H1 (cell line): ENCODE measurements at regions not wholly inside any gene's neighbourhood (a gene's known extent, or its start where the extent isn't known, plus 50 kb on each side); places are given as distances from the start of the nearest gene placed in this dataset.

Experiments
- CTCF ChIA-PET: fragments of 300-600 bp; sonication (Branson Sonifier 250); formaldehyde crosslinking; loops from one replicate; lab custom pipeline; 2021; ENCODE audit not compliant: partially characterized antibody; lab: Charles Lee
- POLR2A ChIA-PET: fragments of 300-600 bp; sonication (Branson Sonifier 250); formaldehyde crosslinking; loops from one replicate; lab custom pipeline; 2021; ENCODE audit warnings: inconsistent platforms; ENCODE audit not compliant: partially characterized antibody; lab: Charles Lee
- DNase-seq, 2 experiments: peaks; one replicate each; pipeline versions ENCODE4 v3.0.0 to v3.0.0-alpha.2; 2010 to 2022; ENCODE audit warnings: low spot score in 2 of 2, low read depth in 1 of 2, mixed read lengths in 1 of 2
- FAIRE-seq: peaks from 2 replicates; lab custom pipeline; 2011; peaks lifted over from hg19 to GRCh38; lab: Jason Lieb, UNC
- H2AFZ ChIP-seq: 2 replicates; pipeline ENCODE4 v1.8.1; 2012; ENCODE audit warnings: low read length, inconsistent platforms
- H2AK5ac ChIP-seq: 2 replicates; pipeline ENCODE4 v1.6.1; 2013; ENCODE audit warnings: low read depth, low read length
- H2BK120ac ChIP-seq: replicated peaks from 2 replicates; pipeline ENCODE3; 2013; ENCODE audit warnings: low read depth, low read length, inconsistent platforms
- H2BK12ac ChIP-seq: 2 replicates; pipeline ENCODE4 v1.6.1; 2013; ENCODE audit warnings: low read depth, low read length
- H2BK15ac ChIP-seq: 2 replicates; pipeline ENCODE4 v1.6.1; 2013; ENCODE audit warnings: low read length
- H2BK20ac ChIP-seq: 2 replicates; pipeline ENCODE4 v1.6.1; 2013; ENCODE audit warnings: low read length
- H2BK5ac ChIP-seq: 2 replicates; pipeline ENCODE4 v1.6.1; 2013; ENCODE audit warnings: low read depth, low read length
- H3K14ac ChIP-seq: 2 replicates; pipeline ENCODE4 v1.6.1; 2013; ENCODE audit warnings: inconsistent platforms; ENCODE audit not compliant: insufficient read length
- H3K18ac ChIP-seq: 2 replicates; pipeline ENCODE4 v1.6.1; 2013; ENCODE audit warnings: low read length; ENCODE audit errors: extremely low read depth
- H3K23ac ChIP-seq: 2 replicates; pipeline ENCODE4 v1.6.1; 2013; ENCODE audit warnings: inconsistent platforms; ENCODE audit not compliant: insufficient read length
- H3K23me2 ChIP-seq: 2 replicates; pipeline ENCODE4 v1.6.1; 2013; ENCODE audit warnings: low read depth, low read length
- H3K27ac ChIP-seq: 2 replicates; pipeline ENCODE4 v1.6.1; 2011; ENCODE audit warnings: low read depth, low read length, inconsistent platforms
- H3K27me3 ChIP-seq, 4 experiments: replicated peaks in 1 of 4; 1 replicate in 1 of 4; 2 replicates in 3 of 4; pipeline versions ENCODE4 v1.6.1 to v1.8.1; 2011 to 2013; ENCODE audit warnings: low read length in 3 of 4, mild to moderate bottlenecking in 3 of 4, inconsistent platforms in 2 of 4, mixed read lengths in 2 of 4, moderate library complexity in 1 of 4; ENCODE audit not compliant: control insufficient read depth in 3 of 4, insufficient read depth in 3 of 4; ENCODE audit errors: extremely low read depth in 1 of 4
- H3K36me3 ChIP-seq, 4 experiments: 2 replicates each; pipeline versions ENCODE4 v1.6.1 to v1.8.1; 2011 to 2013; ENCODE audit warnings: mild to moderate bottlenecking in 4 of 4, low read length in 3 of 4, moderate library complexity in 2 of 4, control low read depth in 1 of 4, inconsistent platforms in 1 of 4; ENCODE audit not compliant: insufficient read depth in 4 of 4, control insufficient read depth in 2 of 4
- H3K4ac ChIP-seq: replicated peaks from 2 replicates; pipeline ENCODE3; 2013; ENCODE audit warnings: low read length, low read depth, mixed read lengths, inconsistent platforms; ENCODE audit not compliant: insufficient read length
- H3K4me1 ChIP-seq, 4 experiments: replicated peaks in 1 of 4; 1 replicate in 1 of 4; 2 replicates in 3 of 4; pipeline versions ENCODE4 v1.6.1 to v1.8.1; 2011 to 2013; ENCODE audit warnings: low read length in 3 of 4, inconsistent platforms in 2 of 4, mixed read lengths in 1 of 4; ENCODE audit not compliant: insufficient read depth in 4 of 4, control insufficient read depth in 3 of 4
- H3K4me2 ChIP-seq, 2 experiments: 2 replicates each; pipeline versions ENCODE4 v1.6.1 to v1.8.1; 2011 to 2013; ENCODE audit warnings: low read depth in 2 of 2, low read length in 2 of 2, control low read depth in 1 of 2, inconsistent platforms in 1 of 2, mild to moderate bottlenecking in 1 of 2; ENCODE audit not compliant: insufficient read depth in 1 of 2
- H3K4me3 ChIP-seq, 4 experiments: fragments of 200-600, 300-600 bp in 1 of 4; sonication (generic), shearing (Covaris generic), sonication (Bioruptor Twin) in 1 of 4; 2 replicates each; pipeline versions ENCODE4 v1.5.1 to v1.8.1; 2011 to 2016; ENCODE audit warnings: low read length in 4 of 4, low read depth in 3 of 4, control low read depth in 2 of 4, inconsistent platforms in 2 of 4, mild to moderate bottlenecking in 2 of 4, mixed read lengths in 1 of 4, moderate library complexity in 1 of 4; ENCODE audit not compliant: insufficient read depth in 2 of 4; ENCODE audit errors: extremely low read depth in 1 of 4
- H3K56ac ChIP-seq: replicated peaks from 2 replicates; pipeline ENCODE3; 2013; ENCODE audit warnings: low read depth, mild to moderate bottlenecking, mixed read lengths, low read length, inconsistent platforms; ENCODE audit not compliant: insufficient read length
- H3K79me1 ChIP-seq: 2 replicates; pipeline ENCODE4 v1.6.1; 2013; ENCODE audit warnings: low read depth, low read length, control low read depth
- H3K79me2 ChIP-seq, 2 experiments: 2 replicates each; pipeline versions ENCODE4 v1.6.1 to v1.8.1; 2012 to 2013; ENCODE audit warnings: low read length in 2 of 2, mild to moderate bottlenecking in 2 of 2, inconsistent platforms in 1 of 2; ENCODE audit not compliant: insufficient read depth in 2 of 2, control insufficient read depth in 1 of 2
- H3K9ac ChIP-seq, 4 experiments: replicated peaks in 1 of 4; 1 replicate in 1 of 4; 2 replicates in 3 of 4; pipeline versions ENCODE4 v1.6.1 to v1.8.1; 2011 to 2013; ENCODE audit warnings: low read depth in 3 of 4, low read length in 3 of 4, control low read depth in 2 of 4, mild to moderate bottlenecking in 2 of 4, moderate library complexity in 2 of 4, inconsistent platforms in 1 of 4; ENCODE audit errors: extremely low read depth in 1 of 4
- H3K9me3 ChIP-seq, 2 experiments: 2 replicates each; pipeline versions ENCODE4 v1.6.1 to v1.8.1; 2012 to 2013; ENCODE audit warnings: mild to moderate bottlenecking in 2 of 2, moderate library complexity in 2 of 2, control low read depth in 1 of 2, inconsistent platforms in 1 of 2, low read depth in 1 of 2, low read length in 1 of 2, mixed read lengths in 1 of 2; ENCODE audit not compliant: insufficient read depth in 2 of 2
- H4K20me1 ChIP-seq, 2 experiments: replicated peaks in 1 of 2; 2 replicates each; pipeline versions ENCODE3 to v1.8.1; 2011 to 2013; ENCODE audit warnings: inconsistent platforms in 2 of 2, low read length in 2 of 2, mild to moderate bottlenecking in 1 of 2; ENCODE audit not compliant: insufficient read depth in 2 of 2, control insufficient read depth in 1 of 2
- H4K5ac ChIP-seq: 2 replicates; pipeline ENCODE4 v1.6.1; 2013; ENCODE audit warnings: low read length, low read depth, mixed read lengths, inconsistent platforms; ENCODE audit not compliant: insufficient read length
- H4K8ac ChIP-seq: 2 replicates; pipeline ENCODE4 v1.8.0; 2013; ENCODE audit warnings: mild to moderate bottlenecking, moderate library complexity, low read length, inconsistent platforms; ENCODE audit not compliant: insufficient read depth; ENCODE audit errors: extremely low read depth
- H4K91ac ChIP-seq: replicated peaks from 2 replicates; pipeline ENCODE3; 2013; ENCODE audit warnings: low read length, mixed read lengths, inconsistent platforms; ENCODE audit not compliant: insufficient read length
- SIX5 ChIP-seq: IDR thresholded peaks from 2 replicates; pipeline ENCODE4 v1.6.1; 2011; ENCODE audit warnings: mild to moderate bottlenecking, low read depth, low read length
- WGBS, 2 experiments: shearing (Covaris generic) in 1 of 2; methylation state at CpG; one replicate each; pipeline versions ENCODE4 v1.1.6 to v1.1.7; 2013 to 2015; ENCODE audit warnings: low lambda C conversion rate in 2 of 2, mixed read lengths in 2 of 2, inconsistent platforms in 1 of 2, low coverage in 1 of 2, missing lambda C conversion rate in 1 of 2; ENCODE audit not compliant: insufficient replicate concordance in 2 of 2, insufficient coverage in 1 of 2, insufficient read length in 1 of 2; ENCODE audit errors: extremely low coverage in 1 of 2, missing lambda C conversion rate in 1 of 2; 5-methylcytosine and 5-hydroxymethylcytosine counted together

DNA sequence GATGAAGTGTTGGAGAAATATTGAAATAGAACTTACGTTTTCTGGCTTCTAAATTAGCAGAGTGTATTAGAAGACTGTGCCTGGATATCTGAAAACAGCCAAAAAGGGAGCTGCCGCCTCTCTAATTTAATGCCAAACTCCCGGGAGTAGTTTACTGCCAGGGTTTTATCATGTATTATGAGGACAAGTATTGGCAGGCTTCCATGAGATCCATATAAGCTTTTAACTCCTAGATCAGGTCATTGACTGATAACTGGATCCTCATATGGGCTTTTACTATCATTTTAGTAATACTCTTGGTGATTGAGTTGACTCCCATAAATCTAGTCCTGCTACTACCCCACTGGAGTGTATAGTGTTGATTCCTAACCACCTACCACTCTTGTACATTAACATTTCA is 178.4 kb upstream of the CXADR start:
- H2AK5ac ChIP-seq, result no peak overlapping the region
- H4K20me1 ChIP-seq, result no peaks in the 10 kb centered on the region
- no peaks in the 10 kb centered on the region for H3K36me3 ChIP-seq
- H3K27ac ChIP-seq, result no peak overlapping the region
- H3K79me2 ChIP-seq, result no peaks in the 10 kb centered on the region
- FAIRE-seq, result no peak
- H4K8ac ChIP-seq, result no peak overlapping the region
- no peak overlapping the region for H3K4me2 ChIP-seq
- no peak overlapping the region for H3K23ac ChIP-seq
- no peak overlapping the region for H3K18ac ChIP-seq
- no peak overlapping the region for H3K14ac ChIP-seq
- POLR2A ChIA-PET, result no interaction called here
- no peak overlapping the region for H3K4ac ChIP-seq
- no peak overlapping the region for H4K5ac ChIP-seq
- H3K27me3 ChIP-seq, result no peaks in the 10 kb centered on the region
- H2AFZ ChIP-seq, result no peak overlapping the region
- no peak for TF ChIP-seq SIX5
- H3K9ac ChIP-seq, result no peak overlapping the region
- no peak overlapping the region for H2BK12ac ChIP-seq
- CTCF ChIA-PET, result no interaction called here
- H2BK20ac ChIP-seq, result no peak overlapping the region
- H2BK15ac ChIP-seq, result no peak overlapping the region
- H3K9me3 ChIP-seq, result no peaks in the 10 kb centered on the region
- H2BK120ac ChIP-seq, result no peak overlapping the region
- H3K4me3 ChIP-seq, result no peak overlapping the region
- no peaks in the 10 kb centered on the region for H3K23me2 ChIP-seq
- no peaks in the 10 kb centered on the region for H3K79me1 ChIP-seq
- no peak for DNase-seq
- no peak overlapping the region for H3K56ac ChIP-seq
- no peak overlapping the region for H2BK5ac ChIP-seq
- H4K91ac ChIP-seq, result no peak overlapping the region
- H3K4me1 ChIP-seq, result no peaks in the 10 kb centered on the region
- 87% methylated on average over 3 of the region's 3 CpGs; no CpG with 5 or more reads in 1 of the 2 experiments for WGBS, 2 experiments
